HG02981 (cell line): ENCODE measurements at regions not wholly inside any gene's neighbourhood (a gene's known extent, or its start where the extent isn't known, plus 50 kb on each side); places are given as distances from the start of the nearest gene placed in this dataset.
"Not testable (repeated sequence)": the region's sequence is repeated elsewhere in the genome, so short reads cannot be mapped to it uniquely, and the experiment has no call there.

Source experiments
- ATAC-seq: cut with Tn5 transposase; IDR thresholded peaks from one replicate; pipeline ENCODE4 v1.9.1; 2021; ENCODE audit warnings: mild to moderate bottlenecking, moderate library complexity; ENCODE audit not compliant: unreplicated experiment

DNA sequence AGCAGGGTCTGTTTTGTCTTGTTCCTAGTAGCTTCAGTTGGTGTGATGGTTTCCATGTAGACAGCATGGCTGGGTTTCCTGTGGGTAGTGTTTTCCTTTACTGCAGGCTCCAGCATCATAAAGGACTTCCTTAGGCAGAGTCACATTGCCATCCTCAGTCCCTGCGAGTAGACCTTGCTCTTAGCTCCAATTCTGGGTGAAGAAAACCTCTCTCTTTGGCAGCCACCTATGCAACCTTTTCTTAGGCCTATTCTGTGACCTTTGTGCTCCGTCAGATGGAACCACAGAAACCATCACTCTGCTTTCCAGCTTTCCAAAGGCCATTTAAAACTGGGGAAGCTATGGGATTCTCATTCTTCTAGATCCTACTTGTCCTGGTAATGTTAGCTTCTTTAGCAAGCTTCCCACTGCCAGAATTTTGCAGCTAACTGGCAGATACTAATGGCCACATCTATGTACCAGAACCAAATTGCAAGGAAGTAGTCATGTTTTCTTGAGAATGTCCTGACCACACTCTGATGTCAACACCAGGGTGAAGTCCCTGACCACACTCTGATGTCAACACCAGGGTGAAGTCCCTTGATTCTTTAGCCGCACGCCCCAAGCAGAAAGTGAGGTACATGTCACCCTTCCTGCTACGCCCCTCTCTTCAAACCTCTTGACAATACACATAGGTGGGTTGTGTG lies 646.6 kb upstream of the HS3ST5 start:
- peak; percentile 99 for ATAC-seq

DNA sequence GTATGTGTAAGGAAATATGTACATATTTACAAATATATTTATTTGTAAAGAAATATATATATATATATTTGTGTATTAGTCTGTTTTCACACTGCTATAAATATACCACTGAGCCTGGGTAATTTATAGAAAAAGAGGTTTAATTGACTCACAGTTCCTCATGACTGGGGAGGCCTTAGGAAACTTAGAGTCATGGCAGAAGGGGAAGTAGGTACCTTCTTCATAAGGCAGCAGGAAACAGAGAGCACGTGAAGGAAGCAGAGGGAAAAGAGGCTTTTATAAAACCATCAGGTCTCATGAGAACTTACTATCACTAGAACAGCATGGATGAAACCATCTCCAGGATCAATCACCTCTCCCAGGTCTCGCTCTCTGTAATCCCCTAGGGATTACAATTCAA lies 644.5 kb upstream of the HS3ST5 start:
- no peak for ATAC-seq

DNA sequence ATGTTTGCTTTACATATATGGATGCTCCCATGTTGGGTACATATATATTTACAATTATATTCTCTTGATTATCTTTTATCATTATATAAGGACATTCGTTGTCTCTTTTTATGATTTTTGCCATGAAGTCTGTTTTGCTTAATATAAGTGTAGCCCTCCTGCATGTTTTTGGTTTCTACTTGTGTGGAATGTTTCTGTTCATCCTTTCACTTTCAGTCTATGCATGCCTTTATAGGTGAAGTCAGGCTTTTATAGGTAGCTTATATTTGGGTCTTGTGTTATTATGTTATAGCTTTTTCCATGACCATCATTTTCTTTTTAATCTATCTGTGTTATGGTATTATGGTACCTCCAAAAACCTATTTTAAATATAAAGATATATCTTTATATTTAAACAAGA lies 612.5 kb upstream of the HS3ST5 start:
- no peak for ATAC-seq

DNA sequence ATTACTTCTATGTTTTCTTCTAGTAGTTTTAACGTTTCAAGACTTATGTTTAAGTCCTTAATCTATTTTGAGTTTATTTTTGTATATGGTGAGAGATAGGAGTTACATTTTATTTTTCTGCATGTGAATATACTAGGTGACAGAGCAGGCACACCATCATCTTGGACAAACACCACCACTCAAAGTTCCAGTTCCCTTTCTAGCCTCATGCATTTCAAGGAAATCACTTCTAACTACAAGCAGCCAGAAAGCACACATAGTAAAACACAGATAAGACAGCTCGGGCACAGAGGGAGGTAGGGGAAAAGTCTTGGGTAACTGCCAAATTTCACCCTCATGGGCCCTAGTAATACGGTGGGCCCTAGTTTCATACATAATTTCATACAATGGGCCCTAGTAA lies 609.4 kb upstream of the HS3ST5 start:
- no peak for ATAC-seq

DNA sequence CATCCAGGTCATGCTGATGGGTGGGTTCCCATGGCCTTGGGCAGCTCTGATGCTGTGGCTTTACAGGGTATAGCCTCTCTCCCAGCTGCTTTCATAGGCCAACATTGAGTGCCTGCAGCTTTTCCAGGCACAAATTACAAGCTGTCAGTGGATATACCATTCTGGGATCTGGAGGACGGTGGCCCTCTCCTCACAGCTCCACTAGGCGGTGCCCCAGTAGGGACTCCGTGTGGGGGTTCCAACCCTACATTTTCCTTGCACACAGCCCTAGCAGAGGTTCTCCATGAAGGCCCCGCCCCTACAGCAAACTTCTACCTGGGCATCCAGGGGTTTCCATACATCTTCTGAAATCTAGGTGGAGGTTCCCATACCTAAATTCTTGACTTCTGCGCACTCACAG lies 602.6 kb upstream of the HS3ST5 start:
- no peak for ATAC-seq

DNA sequence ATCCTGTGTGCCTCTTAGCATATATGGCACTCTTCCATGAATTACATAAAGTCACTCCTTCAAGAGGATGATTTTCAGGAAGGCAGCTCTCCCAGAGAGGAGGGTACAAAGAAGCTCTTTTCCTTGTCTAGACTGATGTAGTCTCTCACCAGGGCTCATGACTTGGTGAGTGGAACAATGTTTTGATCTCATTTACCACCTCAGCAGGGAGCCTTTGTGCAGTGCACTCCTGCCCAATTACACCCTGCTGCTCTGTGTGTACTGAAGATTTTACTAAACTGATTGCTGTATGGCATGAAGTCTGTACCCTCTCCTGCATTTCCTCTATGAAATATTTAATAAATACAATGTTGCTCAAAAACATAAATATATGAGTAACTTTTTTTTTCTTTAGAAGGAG lies 598.3 kb upstream of the HS3ST5 start:
- ATAC-seq: no peak

DNA sequence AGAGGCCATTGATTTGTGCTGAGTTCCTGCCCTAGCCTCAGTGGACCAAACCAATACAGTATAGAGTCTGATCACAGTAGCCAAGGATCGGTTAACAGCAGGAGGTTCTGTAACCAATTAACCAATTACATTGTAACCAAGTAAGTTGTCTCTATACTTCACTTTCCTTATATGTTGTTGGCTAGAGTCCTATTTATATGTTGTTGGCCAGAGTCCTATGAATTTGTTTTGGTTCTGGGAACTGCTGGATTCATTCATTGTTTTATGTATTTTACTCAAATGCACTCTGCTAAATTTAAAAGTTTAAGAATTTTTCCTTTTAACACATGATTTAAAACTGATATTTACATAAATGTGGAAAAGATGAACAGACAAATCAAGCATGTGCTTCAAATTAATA lies 597.4 kb upstream of the HS3ST5 start:
- no peak for ATAC-seq

DNA sequence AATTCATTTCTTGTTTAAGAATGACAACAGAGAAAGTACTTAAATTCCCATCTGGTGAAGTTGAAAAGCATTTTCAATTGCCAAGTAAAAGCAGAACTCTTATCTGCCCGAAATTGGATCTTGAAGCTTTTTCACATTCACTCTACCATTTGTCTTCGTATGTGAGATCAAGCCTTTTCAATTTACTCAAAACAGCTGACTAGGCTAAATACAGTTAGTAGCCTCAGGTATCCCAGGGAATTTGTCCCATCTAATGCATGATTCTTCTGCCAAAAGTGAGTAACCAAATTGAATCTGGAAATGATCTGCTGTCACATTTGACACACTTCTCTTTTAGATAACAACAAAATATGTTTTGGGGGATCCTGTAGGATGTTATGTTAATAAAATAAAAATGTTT lies 596.8 kb upstream of the HS3ST5 start:
- no peak for ATAC-seq

DNA sequence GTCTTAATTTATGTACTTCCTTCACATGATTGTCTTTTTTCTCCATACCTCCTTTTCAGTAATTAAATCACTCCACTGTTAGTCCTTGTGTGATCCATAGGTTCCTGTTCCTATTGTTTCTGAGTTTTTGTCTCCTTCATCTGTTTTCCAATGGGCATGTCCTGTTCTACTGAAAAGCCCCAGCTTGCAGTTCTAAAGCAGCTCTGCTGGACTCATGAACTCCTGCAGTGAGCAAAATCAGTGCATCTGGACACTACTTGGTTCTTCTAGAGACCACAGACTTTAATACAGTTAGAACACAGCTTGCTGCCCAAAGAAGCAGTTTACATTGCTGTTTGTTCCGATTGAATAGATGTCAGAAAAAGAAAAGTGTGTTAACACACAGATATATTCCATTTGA lies 593.3 kb upstream of the HS3ST5 start:
- ATAC-seq: no peak

DNA sequence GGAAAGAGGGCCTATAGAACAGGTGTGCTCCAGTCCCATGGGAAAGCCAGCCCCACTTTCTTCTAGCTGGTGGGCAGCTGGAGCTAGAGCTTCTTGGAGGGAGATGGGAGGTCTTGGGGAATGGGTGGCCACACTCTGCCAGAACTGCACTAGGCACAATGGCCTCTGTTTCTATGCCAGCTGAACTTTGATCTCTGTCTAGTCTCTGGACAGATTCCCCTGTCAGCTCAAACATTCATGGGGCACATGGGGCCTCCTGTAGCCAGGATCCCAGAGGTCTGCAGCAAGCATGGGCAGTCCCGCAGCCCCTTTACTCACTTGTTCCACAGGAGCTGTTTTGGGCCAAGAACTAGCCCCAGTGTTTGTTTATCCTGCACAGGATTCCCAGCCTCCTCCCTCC lies 591.3 kb upstream of the HS3ST5 start:
- ATAC-seq: no peak

DNA sequence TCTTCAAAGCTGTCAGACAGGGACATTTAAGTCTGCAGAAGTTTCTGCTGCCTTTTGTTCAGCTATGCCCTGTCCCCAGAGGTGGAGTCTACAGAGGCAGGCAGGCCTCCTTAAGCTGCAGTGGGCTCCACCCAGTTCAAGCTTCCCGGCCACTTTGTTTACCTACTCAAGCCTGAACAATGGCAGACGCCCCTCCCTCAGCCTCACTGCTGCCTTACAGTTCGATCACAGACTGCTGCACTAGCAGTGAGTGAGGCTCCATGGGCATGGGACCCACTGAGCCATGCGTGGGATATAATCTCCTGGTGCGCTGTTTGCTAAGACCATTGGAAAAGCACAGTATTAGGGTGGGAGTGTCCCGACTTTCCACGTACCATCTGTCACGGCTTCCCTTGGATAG lies 585.9 kb upstream of the HS3ST5 start:
- not testable (repeated sequence) for ATAC-seq

DNA sequence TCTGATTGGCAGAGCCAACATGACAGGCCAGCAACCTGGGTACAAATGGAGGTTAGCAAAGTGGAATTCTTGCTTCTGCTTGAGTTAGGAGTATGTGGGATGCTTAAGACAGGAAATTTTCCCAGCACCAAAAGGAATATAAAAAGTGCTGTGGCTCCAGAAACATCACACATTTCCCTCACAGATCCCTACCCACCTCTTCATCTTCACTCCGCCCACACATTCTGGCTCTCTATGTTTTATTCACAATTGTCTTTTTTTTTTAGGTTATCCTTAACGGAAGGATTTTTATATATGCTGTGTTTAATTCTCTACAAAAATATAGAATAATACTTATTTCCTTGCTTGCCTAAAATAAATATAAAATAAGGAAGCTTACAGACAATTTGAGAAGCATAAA lies 563.3 kb upstream of the HS3ST5 start:
- ATAC-seq: no peak

DNA sequence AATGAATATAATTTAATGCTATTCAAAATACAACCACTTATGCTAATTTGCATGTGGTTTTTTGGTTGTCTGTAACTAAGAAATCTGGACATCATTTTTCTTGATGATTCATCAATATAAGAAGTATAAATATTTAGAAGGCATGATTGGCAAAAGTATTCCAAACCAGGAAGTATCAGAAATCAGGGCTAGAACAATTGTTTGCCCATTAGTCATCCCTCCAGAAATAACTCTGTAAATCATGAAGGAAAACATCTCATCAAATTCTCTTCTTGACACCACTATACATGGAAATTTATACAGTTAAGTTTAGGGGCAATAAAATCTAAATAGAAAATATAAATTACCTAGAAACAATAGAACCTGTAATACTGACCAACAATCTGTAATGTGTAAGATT lies 554.7 kb upstream of the HS3ST5 start:
- ATAC-seq: no peak

DNA sequence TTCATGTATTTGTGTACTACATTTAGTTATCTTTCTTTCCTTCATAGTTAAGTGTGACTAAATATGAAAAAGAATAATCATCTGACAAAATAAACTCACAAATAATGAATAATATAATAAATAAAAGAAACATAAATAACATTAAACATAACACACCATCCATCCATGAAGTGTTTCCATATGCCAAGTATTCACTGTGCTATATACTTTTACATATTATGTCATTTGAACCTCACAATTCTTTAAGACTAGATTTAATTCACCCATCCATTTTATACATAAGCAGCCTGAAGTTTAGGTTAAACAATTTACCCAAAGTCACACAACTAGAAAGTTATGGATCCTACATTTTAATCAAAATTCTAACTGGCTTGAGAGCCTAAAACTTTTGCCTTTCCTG lies 549.4 kb upstream of the HS3ST5 start:
- no peak for ATAC-seq

DNA sequence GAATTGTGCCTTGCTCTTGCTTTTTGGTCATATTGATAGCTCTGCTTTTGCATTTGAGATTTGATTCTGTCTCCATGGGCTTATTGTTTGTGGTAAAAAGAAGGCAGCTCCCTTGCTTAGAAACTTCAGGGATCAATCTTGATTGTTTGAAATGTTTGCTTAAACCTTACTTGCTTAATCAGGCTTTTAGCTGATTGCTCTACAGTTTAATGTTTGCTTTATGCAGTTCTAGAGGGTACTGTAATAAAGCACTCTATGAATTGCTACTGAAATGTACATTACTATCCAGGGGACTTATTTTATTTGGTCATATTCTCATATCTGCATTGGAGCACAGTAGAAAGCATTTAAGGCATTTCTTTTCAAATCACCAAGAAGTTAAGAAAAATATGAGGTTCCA lies 545.4 kb upstream of the HS3ST5 start:
- no peak for ATAC-seq

DNA sequence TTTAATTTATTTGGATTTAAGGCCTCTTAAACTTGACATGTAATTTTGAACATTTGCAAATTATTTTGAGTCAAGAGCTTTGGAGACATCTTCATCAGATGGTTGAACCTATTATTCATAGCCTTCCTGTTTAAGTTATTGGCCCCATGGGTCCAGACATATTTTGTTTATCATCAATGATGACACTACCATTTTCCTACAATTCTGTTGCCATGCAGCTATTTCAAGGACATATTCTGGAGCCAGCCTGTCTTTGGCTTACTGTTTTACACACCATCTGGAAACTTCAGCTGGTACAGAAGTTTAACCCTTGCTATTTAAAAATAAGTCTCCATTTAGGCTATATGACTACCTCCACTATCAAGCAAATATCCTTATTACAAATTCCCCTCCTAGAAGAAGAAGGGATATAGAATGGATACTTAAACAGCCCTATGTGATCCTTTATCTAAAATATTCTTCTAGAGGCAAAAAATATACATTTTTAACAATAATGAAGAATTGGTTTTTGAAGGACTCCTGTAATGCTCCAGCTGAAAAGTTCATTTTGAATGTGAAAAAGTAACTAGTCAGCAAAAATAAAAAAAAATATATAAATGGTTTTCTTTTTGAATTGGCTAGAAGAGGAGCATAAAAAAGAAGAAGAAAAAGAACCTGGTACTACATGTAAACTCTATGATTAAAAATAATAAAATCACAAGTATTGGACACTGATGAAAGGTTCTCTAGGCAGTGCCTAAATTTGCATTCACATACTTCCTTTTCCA lies 544.0 kb upstream of the HS3ST5 start:
- no peak for ATAC-seq

DNA sequence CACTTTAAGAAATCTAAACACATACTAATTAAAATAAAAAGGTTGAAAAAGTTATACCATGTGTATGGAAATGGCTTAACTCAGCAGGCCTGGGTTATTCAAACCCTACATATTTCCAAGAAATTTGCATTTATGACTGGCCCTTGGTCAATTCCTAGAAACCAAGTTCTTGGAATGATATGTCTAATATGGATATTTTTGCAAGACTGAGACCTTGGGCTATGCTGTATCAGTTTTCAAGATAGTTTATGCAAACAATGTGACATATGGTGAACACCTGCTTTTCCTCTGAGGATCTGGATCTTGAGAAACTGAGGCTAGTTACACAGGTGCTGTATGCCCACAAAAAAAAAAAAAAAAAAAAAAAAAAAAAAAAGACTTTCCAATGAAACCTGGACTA lies 536.9 kb upstream of the HS3ST5 start:
- ATAC-seq: no peak

DNA sequence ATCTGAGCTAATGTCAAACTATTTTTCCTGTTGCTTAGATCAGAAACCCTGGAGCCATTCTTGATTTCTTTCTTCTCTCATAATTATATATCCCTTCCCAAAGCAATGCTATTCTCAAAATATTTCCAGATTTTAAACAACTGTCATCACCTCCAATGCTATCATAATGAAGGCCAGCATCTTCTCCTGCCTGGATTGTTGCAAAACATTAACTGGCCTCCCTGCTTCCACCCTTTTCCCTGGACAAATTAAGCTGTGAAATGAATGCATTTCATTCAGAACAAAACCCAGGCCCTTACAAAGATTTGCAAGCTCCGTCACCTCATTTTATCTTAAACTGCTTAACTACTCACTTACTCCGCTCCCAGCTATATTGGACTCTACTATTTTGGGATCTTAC lies 535.3 kb upstream of the HS3ST5 start:
- ATAC-seq: no peak

DNA sequence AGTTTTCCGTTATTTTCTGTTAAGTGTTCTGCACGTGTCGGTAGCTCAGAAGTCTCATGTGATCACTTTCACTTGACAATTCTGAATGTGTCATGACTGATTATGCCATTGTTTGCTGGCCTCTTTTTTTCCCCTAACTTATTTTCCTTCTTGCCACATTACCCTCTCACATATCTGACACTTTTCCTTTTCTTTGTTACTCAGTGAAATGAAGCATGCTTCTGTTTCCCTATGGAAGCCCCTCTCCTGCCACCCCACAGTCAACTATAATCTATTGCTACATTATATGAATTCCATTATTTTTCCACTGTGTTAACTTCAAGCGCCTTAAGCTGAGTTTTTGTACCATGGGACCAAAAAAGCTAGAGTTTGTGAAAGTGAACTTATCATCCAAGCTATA lies 531.6 kb upstream of the HS3ST5 start:
- ATAC-seq: no peak

DNA sequence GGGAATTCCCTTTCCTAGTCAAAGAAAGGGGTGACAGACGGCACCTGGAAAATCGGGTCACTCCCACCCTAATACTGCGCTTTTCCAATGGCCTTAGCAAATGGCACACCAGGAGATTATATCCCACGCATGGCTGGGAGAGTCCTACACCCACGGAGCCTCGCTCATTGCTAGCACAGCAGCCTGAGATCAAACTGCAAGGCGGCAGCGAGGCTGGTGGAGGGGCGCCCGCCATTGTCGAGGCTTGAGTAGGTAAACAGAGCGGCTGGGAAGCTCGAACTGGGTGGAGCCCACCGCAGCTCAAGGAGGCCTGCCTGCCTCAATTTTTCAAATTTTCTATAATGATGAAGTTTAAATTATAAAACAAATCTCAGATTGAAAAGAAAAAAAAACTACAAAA lies 522.7 kb upstream of the HS3ST5 start:
- not testable (repeated sequence) for ATAC-seq

DNA sequence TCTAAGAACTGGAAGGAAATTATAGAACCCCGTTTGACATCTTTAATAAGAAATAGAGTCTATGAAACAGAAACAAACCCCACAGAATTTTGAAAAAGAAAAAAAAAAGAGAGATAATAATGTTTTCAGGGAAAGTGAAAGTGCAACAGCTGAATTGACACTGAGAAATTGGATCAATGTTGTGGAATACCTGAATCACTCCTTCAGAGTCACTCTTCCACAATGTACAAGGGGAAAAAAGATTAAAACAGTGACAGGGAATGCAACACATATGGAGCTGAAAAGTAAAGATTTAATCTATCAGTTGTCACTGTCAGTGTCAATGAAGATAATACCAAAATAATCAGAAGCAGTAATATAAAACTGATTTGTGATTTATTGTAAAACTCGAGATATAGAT lies 520.8 kb upstream of the HS3ST5 start:
- no peak for ATAC-seq

DNA sequence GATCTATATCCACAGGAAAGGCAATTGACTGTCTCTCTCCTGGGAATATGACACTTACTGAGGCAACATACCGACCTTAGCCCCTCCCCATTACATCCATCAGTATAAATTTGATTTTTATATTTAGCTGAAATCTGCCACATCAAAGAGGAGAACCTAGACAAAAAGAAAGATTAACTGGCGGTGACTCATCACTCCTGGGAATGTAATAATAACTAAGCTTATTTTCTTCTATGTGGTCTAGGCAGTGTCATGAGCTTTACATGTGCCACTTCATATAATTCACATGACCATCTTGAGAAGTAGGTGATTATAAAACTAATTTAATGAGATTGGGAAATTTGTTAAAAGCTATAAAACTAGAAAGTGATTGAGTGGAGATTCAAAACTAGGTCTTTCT lies 520.0 kb upstream of the HS3ST5 start:
- no peak for ATAC-seq

DNA sequence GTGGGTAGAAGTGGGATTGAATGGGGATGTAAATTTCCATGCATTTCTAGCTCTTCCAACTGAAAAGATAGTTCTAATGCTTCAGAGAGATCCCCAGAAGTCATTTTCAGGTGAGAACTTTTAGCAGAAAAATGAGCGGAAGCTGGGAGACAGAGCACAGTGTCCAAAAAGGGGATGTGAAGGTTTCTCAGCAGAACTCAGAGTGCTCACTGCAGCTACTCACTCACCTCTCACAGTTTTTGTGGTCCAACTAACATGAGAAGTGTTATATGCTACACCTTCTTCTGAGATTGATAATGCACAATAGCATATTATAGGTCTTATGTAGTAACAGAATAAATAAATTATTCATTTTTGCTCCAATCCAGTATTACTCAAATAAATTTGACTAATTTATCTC lies 519.2 kb upstream of the HS3ST5 start:
- no peak for ATAC-seq
